ENCODE measurements at regions not wholly inside any gene's neighbourhood (a gene's known extent, or its start where the extent isn't known, plus 50 kb on each side); places are given as distances from the start of the nearest gene placed in this dataset.

- H3K4me3 ChIP-seq (ENCODE audit: low read depth, low read length), result no peak overlapping the region
These were observed 75.0 kb upstream of the LHX1 start for GRCh38 chr17:36862116-36862920.

GRCh38 chr17:36863131-36863530 is 74.1 kb upstream of the LHX1 start:
- no peak overlapping the region for H3K4me3 ChIP-seq (ENCODE audit: low read depth, low read length)

- H3K4me3 ChIP-seq (ENCODE audit: low read depth, low read length), result no peak overlapping the region
These were observed 73.3 kb upstream of the LHX1 start for GRCh38 chr17:36863676-36864612.

GRCh38 chr17:36864827-36865430 is 72.3 kb upstream of the LHX1 start:
- no peak overlapping the region for H3K4me3 ChIP-seq (ENCODE audit: low read depth, low read length)

GRCh38 chr17:36867716-36868341 is 69.4 kb upstream of the LHX1 start:
- no peak overlapping the region for H3K4me3 ChIP-seq (ENCODE audit: low read depth, low read length)

- no peak overlapping the region for H3K4me3 ChIP-seq (ENCODE audit: low read depth, low read length)
These were observed 68.5 kb upstream of the LHX1 start for GRCh38 chr17:36868777-36869176.

- H3K4me3 ChIP-seq (ENCODE audit: low read depth, low read length), result no peak overlapping the region
These were observed 67.8 kb upstream of the LHX1 start for GRCh38 chr17:36869441-36869840.

- H3K4me3 ChIP-seq (ENCODE audit: low read depth, low read length), result no peak overlapping the region
These were observed 67.2 kb upstream of the LHX1 start for GRCh38 chr17:36869856-36870719.

- H3K4me3 ChIP-seq (ENCODE audit: low read depth, low read length), result no peak overlapping the region
These were observed 66.6 kb upstream of the LHX1 start for GRCh38 chr17:36870720-36870999.

- H3K4me3 ChIP-seq (ENCODE audit: low read depth, low read length), result no peak overlapping the region
These were observed 61.5 kb upstream of the LHX1 start for GRCh38 chr17:36875698-36876293.

- H3K4me3 ChIP-seq (ENCODE audit: low read depth, low read length), result no peak overlapping the region
These were observed 60.3 kb upstream of the LHX1 start for GRCh38 chr17:36876966-36877365.

GRCh38 chr17:36877771-36878170 is 59.5 kb upstream of the LHX1 start:
- no peak overlapping the region for H3K4me3 ChIP-seq (ENCODE audit: low read depth, low read length)

GRCh38 chr17:36878216-36878615 is 59.1 kb upstream of the LHX1 start:
- no peak overlapping the region for H3K4me3 ChIP-seq (ENCODE audit: low read depth, low read length)

GRCh38 chr17:36879027-36879426 is 58.2 kb upstream of the LHX1 start:
- no peak overlapping the region for H3K4me3 ChIP-seq (ENCODE audit: low read depth, low read length)

GRCh38 chr17:36879624-36880131 is 57.6 kb upstream of the LHX1 start:
- no peak overlapping the region for H3K4me3 ChIP-seq (ENCODE audit: low read depth, low read length)

- no peak overlapping the region for H3K4me3 ChIP-seq (ENCODE audit: low read depth, low read length)
These were observed 56.9 kb upstream of the LHX1 start for GRCh38 chr17:36880268-36880905.

GRCh38 chr17:36881323-36881722 is 56.0 kb upstream of the LHX1 start:
- H3K4me3 ChIP-seq (ENCODE audit: low read depth, low read length), result no peak overlapping the region

GRCh38 chr17:36884495-36885152 is 52.7 kb upstream of the LHX1 start:
- H3K4me3 ChIP-seq (ENCODE audit: low read depth, low read length), result no peak overlapping the region

Measured in iPS-11a (cell line).